ENCODE measurements at regions not wholly inside any gene's neighbourhood (a gene's known extent, or its start where the extent isn't known, plus 50 kb on each side); places are given as distances from the start of the nearest gene placed in this dataset.

GRCh38 chr5:2570586-2570985, 180.9 kb downstream of the IRX2 start:
- H3K4me1 ChIP-seq (ENCODE audit: control insufficient read depth, insufficient read depth, low read length, unreplicated experiment) = no peaks in the 10 kb centered on the region
- no peak overlapping the region for H3K4me3 ChIP-seq (ENCODE audit: low read depth, low read length)
- H3K27ac ChIP-seq (ENCODE audit: low read depth, low read length) = no peak overlapping the region
- no peak overlapping the region for H2AFZ ChIP-seq (ENCODE audit: low read length, unreplicated experiment)
- no peaks in the 10 kb centered on the region for H3K36me3 ChIP-seq (ENCODE audit: insufficient read depth, low read length)
- no peaks in the 10 kb centered on the region for H3K27me3 ChIP-seq (ENCODE audit: insufficient read depth, low read length)
- H3K79me2 ChIP-seq (ENCODE audit: control insufficient read depth, insufficient read depth, low read length, unreplicated experiment) = no peaks in the 10 kb centered on the region

DNA sequence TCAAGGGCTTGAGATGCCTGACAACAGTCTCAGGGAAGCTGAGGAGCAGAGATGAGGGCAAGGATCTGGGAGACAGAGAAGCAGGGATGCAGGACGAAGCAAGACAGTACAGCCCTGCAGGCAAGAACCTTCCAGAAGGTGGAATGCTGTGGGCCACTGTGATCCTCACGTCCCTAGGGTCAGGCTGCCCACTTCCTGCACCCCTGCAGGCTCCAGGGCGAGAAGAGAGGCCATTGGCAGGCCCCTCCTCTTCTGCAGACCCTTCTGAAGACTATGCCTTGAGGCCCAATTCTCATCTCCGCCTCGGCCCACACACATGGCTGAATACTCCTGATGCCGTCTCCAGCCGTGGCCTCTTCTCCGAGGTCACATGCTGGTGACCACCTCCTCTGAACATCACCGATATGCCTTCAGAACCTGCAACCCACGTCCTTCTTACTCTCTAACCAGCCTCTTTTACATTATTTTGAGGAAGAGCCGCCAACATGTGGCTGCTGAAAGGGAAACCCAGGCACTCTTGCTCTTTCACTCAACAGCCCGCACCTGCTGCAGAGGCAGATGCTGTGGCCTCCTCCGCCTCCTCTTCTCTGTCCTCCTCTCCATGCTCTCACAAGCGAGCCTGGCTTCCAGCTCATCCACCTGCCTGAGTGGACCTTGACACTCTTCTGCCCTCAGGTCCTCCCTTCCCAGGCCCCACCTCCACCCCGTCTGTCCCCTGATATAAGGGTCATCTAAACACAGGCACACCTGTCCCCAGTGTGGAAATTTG, 181.5 kb downstream of the IRX2 start:
- no peak overlapping the region for H2AFZ ChIP-seq (ENCODE audit: low read length, unreplicated experiment)

GRCh38 chr5:2569176-2569575, 182.3 kb downstream of the IRX2 start:
- no peaks in the 10 kb centered on the region for H3K79me2 ChIP-seq (ENCODE audit: control insufficient read depth, insufficient read depth, low read length, unreplicated experiment)
- H3K27ac ChIP-seq (ENCODE audit: low read depth, low read length) = no peak overlapping the region
- no peaks in the 10 kb centered on the region for H3K4me1 ChIP-seq (ENCODE audit: control insufficient read depth, insufficient read depth, low read length, unreplicated experiment)
- no peak overlapping the region for H3K4me3 ChIP-seq (ENCODE audit: low read depth, low read length)
- no peaks in the 10 kb centered on the region for H3K27me3 ChIP-seq (ENCODE audit: insufficient read depth, low read length)
- H2AFZ ChIP-seq (ENCODE audit: low read length, unreplicated experiment) = no peak overlapping the region
- no peaks in the 10 kb centered on the region for H3K36me3 ChIP-seq (ENCODE audit: insufficient read depth, low read length)

More for the DNA sequence above, 181.5 kb downstream of the IRX2 start:
- Histone ChIP-seq H3K4me3 (ENCODE audit: low read depth, low read length) (no peak overlapping the region), H3K27me3 (ENCODE audit: insufficient read depth, low read length) (no peaks in the 10 kb centered on the region), H3K36me3 (ENCODE audit: insufficient read depth, low read length) (no peaks in the 10 kb centered on the region), H3K79me2 (ENCODE audit: control insufficient read depth, insufficient read depth, low read length, unreplicated experiment) (no peaks in the 10 kb centered on the region), H3K4me1 (ENCODE audit: control insufficient read depth, insufficient read depth, low read length, unreplicated experiment) (no peaks in the 10 kb centered on the region), H3K27ac (ENCODE audit: low read depth, low read length) (no peak overlapping the region)

DNA sequence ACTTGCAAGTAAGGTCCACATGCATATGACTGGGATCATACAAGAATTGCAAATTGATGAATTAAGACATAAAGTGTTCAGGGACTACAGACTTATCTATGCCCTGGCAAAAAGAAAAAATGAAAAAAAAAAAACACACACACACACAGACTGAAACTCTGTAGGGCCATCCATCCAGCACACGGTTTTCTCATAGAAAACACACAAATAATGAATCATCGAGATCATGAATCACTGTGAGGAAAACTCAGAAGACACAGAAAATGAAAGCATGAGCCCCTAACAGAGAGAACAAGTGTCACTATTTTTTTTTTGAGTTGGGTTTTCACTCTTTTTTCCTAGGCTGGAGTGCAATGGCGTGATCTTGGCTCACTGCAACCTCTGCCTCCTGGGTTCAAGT, 185.2 kb downstream of the IRX2 start:
- no peaks in the 10 kb centered on the region for H3K27me3 ChIP-seq (ENCODE audit: insufficient read depth, low read length)
- H3K4me3 ChIP-seq (ENCODE audit: low read depth, low read length) = no peak overlapping the region
- H3K27ac ChIP-seq (ENCODE audit: low read depth, low read length) = no peak overlapping the region
- no peaks in the 10 kb centered on the region for H3K36me3 ChIP-seq (ENCODE audit: insufficient read depth, low read length)
- H2AFZ ChIP-seq (ENCODE audit: low read length, unreplicated experiment) = no peak overlapping the region
- H3K4me1 ChIP-seq (ENCODE audit: control insufficient read depth, insufficient read depth, low read length, unreplicated experiment) = no peaks in the 10 kb centered on the region
- H3K79me2 ChIP-seq (ENCODE audit: control insufficient read depth, insufficient read depth, low read length, unreplicated experiment) = no peaks in the 10 kb centered on the region

- Histone ChIP-seq H3K4me3 (ENCODE audit: low read depth, low read length) (no peak overlapping the region), H3K36me3 (ENCODE audit: insufficient read depth, low read length) (no peaks in the 10 kb centered on the region), H3K27me3 (ENCODE audit: insufficient read depth, low read length) (no peaks in the 10 kb centered on the region), H2AFZ (ENCODE audit: low read length, unreplicated experiment) (no peak overlapping the region), H3K4me1 (ENCODE audit: control insufficient read depth, insufficient read depth, low read length, unreplicated experiment) (no peaks in the 10 kb centered on the region), H3K27ac (ENCODE audit: low read depth, low read length) (no peak overlapping the region), H3K79me2 (ENCODE audit: control insufficient read depth, insufficient read depth, low read length, unreplicated experiment) (no peaks in the 10 kb centered on the region)
Measured at GRCh38 chr5:2565147-2565546, 186.3 kb downstream of the IRX2 start.

DNA sequence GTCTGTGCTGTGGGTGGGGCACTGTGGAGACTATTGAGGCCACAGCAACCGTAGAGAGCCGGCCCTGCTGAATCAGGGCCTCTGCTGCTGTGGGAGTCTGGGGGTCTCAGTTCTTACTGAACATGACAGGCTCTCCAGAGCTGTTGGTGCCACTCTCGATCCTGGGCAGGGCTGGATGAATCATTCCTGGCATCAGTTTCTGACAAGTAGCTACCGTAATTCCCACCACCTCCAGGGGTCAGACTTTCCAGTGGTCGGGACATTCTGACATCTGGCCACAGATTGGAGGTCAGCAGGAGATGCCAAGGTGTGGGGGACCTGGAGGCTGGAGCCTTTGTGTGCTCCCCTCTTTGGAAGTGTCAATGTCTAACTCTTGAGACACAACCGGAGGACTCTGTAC, 188.4 kb downstream of the IRX2 start:
- no peak overlapping the region for H3K27ac ChIP-seq (ENCODE audit: low read depth, low read length)
- no peak overlapping the region for H2AFZ ChIP-seq (ENCODE audit: low read length, unreplicated experiment)
- no peak overlapping the region for H3K4me3 ChIP-seq (ENCODE audit: low read depth, low read length)
- H3K4me1 ChIP-seq (ENCODE audit: control insufficient read depth, insufficient read depth, low read length, unreplicated experiment) = no peaks in the 10 kb centered on the region
- H3K27me3 ChIP-seq (ENCODE audit: insufficient read depth, low read length) = no peaks in the 10 kb centered on the region
- H3K79me2 ChIP-seq (ENCODE audit: control insufficient read depth, insufficient read depth, low read length, unreplicated experiment) = no peaks in the 10 kb centered on the region
- H3K36me3 ChIP-seq (ENCODE audit: insufficient read depth, low read length) = no peaks in the 10 kb centered on the region

DNA sequence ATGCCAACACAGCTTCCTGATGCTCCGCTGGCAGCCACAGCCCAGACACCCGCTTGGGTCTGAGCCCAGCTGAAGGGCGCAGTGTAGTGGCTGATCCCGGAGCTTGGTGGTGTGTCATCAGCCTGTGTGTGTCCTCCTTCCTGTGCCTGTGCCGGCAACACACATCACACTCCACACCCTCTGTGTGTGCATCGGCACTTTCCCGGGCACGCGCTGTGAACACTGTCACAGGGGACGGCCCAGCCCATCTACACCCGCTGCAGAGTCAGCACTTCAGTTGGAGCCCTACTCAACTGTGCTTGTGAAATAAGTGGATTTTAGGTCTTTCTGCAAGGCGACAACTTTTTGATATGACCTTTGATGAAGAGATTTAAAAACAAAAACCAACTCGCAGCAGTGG, 189.4 kb downstream of the IRX2 start:
- H2AFZ ChIP-seq (ENCODE audit: low read length, unreplicated experiment) = no peak overlapping the region
- H3K27me3 ChIP-seq (ENCODE audit: insufficient read depth, low read length) = no peaks in the 10 kb centered on the region
- no peaks in the 10 kb centered on the region for H3K36me3 ChIP-seq (ENCODE audit: insufficient read depth, low read length)
- H3K4me1 ChIP-seq (ENCODE audit: control insufficient read depth, insufficient read depth, low read length, unreplicated experiment) = no peaks in the 10 kb centered on the region
- H3K27ac ChIP-seq (ENCODE audit: low read depth, low read length) = no peak overlapping the region
- H3K79me2 ChIP-seq (ENCODE audit: control insufficient read depth, insufficient read depth, low read length, unreplicated experiment) = no peaks in the 10 kb centered on the region
- H3K4me3 ChIP-seq (ENCODE audit: low read depth, low read length) = no peak overlapping the region

DNA sequence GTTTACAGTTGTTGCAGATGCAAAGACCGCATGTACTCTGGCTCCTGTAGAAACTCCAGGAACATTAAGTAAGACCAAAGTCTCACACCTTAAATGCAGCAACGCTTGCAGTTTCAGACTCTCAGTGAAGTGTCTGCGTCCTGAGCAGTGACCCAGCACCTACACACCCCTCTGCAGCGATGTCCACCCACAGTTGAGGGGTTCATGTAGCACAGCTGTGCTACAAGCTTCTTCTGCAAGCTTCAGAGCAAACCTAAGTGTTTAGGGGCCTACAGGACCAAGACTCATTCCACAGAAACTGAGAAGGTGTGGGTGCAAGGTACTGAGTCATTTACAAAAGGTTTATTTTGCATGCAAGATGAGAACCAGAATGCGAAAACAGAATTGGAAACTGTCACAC, 191.0 kb downstream of the IRX2 start:
- Histone ChIP-seq H3K27ac (ENCODE audit: low read depth, low read length) (no peak overlapping the region), H3K79me2 (ENCODE audit: control insufficient read depth, insufficient read depth, low read length, unreplicated experiment) (no peaks in the 10 kb centered on the region), H2AFZ (ENCODE audit: low read length, unreplicated experiment) (no peak overlapping the region), H3K4me1 (ENCODE audit: control insufficient read depth, insufficient read depth, low read length, unreplicated experiment) (no peaks in the 10 kb centered on the region), H3K27me3 (ENCODE audit: insufficient read depth, low read length) (no peaks in the 10 kb centered on the region), H3K4me3 (ENCODE audit: low read depth, low read length) (no peak overlapping the region), H3K36me3 (ENCODE audit: insufficient read depth, low read length) (no peaks in the 10 kb centered on the region)

DNA sequence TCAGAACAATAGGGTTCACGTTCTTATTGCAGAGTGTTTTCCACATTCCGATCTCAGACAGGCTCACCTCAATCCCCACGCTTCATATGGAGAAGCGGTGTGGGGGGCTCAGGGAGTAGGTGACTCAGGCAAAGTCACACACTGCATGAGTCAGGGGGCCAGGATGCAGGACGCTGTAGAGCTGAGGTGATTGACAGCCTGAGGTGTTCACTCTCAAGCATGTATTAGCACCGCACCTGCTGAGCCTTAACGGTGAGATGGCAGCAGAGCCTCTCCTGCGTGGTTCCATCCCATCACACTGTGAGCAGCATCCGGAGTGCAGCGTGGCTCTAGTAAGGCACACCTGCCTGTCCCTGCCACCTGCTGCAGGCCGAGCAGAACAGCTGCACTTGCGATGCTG, 194.0 kb downstream of the IRX2 start:
- Histone ChIP-seq H3K4me3 (ENCODE audit: low read depth, low read length) (no peak overlapping the region), H3K27me3 (ENCODE audit: insufficient read depth, low read length) (no peaks in the 10 kb centered on the region), H3K27ac (ENCODE audit: low read depth, low read length) (no peak overlapping the region), H2AFZ (ENCODE audit: low read length, unreplicated experiment) (no peak overlapping the region), H3K79me2 (ENCODE audit: control insufficient read depth, insufficient read depth, low read length, unreplicated experiment) (no peaks in the 10 kb centered on the region), H3K4me1 (ENCODE audit: control insufficient read depth, insufficient read depth, low read length, unreplicated experiment) (no peaks in the 10 kb centered on the region), H3K36me3 (ENCODE audit: insufficient read depth, low read length) (no peaks in the 10 kb centered on the region)

- Histone ChIP-seq H3K4me3 (ENCODE audit: low read depth, low read length) (no peak overlapping the region), H3K27ac (ENCODE audit: low read depth, low read length) (no peak overlapping the region), H3K36me3 (ENCODE audit: insufficient read depth, low read length) (no peaks in the 10 kb centered on the region), H3K27me3 (ENCODE audit: insufficient read depth, low read length) (no peaks in the 10 kb centered on the region), H3K79me2 (ENCODE audit: control insufficient read depth, insufficient read depth, low read length, unreplicated experiment) (no peaks in the 10 kb centered on the region), H3K4me1 (ENCODE audit: control insufficient read depth, insufficient read depth, low read length, unreplicated experiment) (no peaks in the 10 kb centered on the region), H2AFZ (ENCODE audit: low read length, unreplicated experiment) (no peak overlapping the region)
Measured at GRCh38 chr5:2556375-2556966, 195.0 kb downstream of the IRX2 start.

DNA sequence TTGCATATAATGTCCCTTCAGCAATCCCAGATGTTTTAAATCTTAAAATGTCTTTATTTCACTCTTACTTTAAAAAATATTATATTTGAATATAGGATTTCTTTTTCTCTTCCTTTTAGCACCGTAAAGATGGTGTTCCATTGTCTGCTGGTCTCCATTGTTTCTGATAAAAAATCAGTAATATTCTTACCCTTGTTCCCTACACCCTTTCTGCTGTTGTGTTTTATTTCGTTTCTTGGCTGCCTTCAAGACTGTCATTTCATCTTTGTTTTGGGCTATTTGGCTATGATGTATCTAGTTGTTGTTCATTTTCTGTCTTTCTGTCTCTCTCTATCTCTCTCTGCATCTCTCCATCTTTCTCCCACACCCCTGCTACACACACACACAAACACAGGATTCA, 197.9 kb downstream of the IRX2 start:
- H3K79me2 ChIP-seq (ENCODE audit: control insufficient read depth, insufficient read depth, low read length, unreplicated experiment) = no peaks in the 10 kb centered on the region
- no peaks in the 10 kb centered on the region for H3K4me1 ChIP-seq (ENCODE audit: control insufficient read depth, insufficient read depth, low read length, unreplicated experiment)
- no peak overlapping the region for H3K4me3 ChIP-seq (ENCODE audit: low read depth, low read length)
- H3K36me3 ChIP-seq (ENCODE audit: insufficient read depth, low read length) = no peaks in the 10 kb centered on the region
- H3K27me3 ChIP-seq (ENCODE audit: insufficient read depth, low read length) = no peaks in the 10 kb centered on the region
- no peak overlapping the region for H3K27ac ChIP-seq (ENCODE audit: low read depth, low read length)
- H2AFZ ChIP-seq (ENCODE audit: low read length, unreplicated experiment) = no peak overlapping the region
